Retinal pigment epithelial cell (primary cell): ENCODE measurements at regions not wholly inside any gene's neighbourhood (a gene's known extent, or its start where the extent isn't known, plus 50 kb on each side); places are given as distances from the start of the nearest gene placed in this dataset.
"Not testable (repeated sequence)": the region's sequence is repeated elsewhere in the genome, so short reads cannot be mapped to it uniquely, and the experiment has no call there.

ENCODE experiments used
- DNase-seq: peaks from one replicate; pipeline ENCODE4 v3.0.0-alpha.2; 2010; ENCODE audit warnings: low read depth
- H3K4me3 ChIP-seq: 2 replicates; pipeline ENCODE4 v1.5.1; 2011; ENCODE audit warnings: mild to moderate bottlenecking, low read length, control low read depth, moderate library complexity
- TF ChIP-seq, protein P1 (sequence below): conservative IDR thresholded peaks from 2 replicates; pipeline ENCODE4 v1.5.1; 2011; ENCODE audit warnings: low read depth, low read length, control low read depth, inconsistent platforms

DNA sequence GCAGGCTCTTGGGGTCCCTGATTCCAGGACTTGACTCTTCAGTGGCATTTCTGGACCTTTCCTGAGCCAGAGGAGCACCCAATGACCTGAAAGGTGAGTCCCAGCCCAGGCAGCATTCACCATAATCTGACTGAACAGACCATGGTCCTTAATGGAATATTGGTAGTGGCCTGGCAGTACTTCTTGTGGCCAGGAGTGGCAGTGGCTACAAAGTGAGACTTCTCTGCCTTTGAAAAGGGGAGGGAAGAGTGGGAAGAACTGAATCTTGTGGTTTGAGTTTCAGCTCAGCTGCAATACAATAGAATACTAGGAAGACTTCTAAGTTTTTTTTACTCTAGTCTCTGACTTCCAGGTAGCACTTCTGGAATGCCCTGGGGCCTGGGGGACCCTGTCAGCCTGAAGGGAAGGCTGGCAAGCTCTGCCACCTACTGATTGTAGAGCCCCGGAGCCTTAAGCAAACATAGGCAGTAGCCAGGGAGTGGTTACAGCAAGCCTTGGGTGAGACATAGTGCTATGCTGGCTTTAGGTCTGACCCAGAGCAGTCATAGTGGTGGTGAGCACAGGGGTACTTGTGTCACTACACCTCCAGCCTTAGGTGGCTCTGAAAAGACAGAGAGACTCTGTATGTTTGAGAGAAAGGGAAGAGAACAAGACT lies 674.2 kb upstream of the MANEA start:
- no peak overlapping the region for H3K4me3 ChIP-seq
- DNase-seq = no peak
- TF ChIP-seq, protein P1, sequence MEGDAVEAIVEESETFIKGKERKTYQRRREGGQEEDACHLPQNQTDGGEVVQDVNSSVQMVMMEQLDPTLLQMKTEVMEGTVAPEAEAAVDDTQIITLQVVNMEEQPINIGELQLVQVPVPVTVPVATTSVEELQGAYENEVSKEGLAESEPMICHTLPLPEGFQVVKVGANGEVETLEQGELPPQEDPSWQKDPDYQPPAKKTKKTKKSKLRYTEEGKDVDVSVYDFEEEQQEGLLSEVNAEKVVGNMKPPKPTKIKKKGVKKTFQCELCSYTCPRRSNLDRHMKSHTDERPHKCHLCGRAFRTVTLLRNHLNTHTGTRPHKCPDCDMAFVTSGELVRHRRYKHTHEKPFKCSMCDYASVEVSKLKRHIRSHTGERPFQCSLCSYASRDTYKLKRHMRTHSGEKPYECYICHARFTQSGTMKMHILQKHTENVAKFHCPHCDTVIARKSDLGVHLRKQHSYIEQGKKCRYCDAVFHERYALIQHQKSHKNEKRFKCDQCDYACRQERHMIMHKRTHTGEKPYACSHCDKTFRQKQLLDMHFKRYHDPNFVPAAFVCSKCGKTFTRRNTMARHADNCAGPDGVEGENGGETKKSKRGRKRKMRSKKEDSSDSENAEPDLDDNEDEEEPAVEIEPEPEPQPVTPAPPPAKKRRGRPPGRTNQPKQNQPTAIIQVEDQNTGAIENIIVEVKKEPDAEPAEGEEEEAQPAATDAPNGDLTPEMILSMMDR = no peak

DNA sequence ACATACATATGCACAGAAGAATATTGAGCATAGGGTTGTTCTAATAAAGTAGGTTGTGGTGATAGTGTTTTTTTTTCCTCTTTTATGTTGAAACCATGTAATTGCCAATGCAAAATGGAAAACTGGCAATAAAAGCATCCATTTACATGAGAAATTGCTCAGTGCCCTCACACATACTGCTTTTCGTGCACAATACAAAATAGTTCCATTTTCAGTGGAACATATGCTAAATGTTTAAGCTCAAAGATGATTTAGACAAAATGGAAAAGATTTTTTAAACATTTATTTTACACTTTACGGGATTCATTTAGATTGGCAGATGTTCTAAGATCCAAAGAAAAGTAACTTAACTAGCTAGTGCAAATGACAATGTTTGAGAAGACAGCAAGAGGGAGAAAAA lies 678.1 kb upstream of the MANEA start:
- TF ChIP-seq, protein P1 = no peak
- no peak for DNase-seq

DNA sequence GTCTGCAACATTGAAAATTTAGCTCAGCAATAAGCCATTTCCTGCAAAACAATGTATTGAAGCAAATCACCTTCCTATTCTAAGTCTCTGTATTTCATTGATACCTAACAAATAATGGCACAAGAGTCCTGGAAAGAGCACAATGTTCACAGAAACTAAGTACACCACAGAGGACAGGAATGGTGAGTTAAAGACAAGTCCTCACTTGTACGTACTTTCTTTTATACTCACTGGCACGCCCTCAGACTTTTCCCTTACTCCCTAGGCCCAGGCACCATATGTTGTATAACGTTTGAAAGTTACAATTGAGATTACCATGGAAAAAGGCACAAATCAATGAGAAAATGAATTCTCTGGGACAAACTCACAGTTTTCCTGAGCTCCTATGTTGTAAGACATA lies 683.0 kb upstream of the MANEA start:
- TF ChIP-seq, protein P1 = no peak
- DNase-seq = no peak
- H3K4me3 ChIP-seq = no peak overlapping the region

More for the DNA sequence above, 678.1 kb upstream of the MANEA start:
- H3K4me3 ChIP-seq = no peak overlapping the region

DNA sequence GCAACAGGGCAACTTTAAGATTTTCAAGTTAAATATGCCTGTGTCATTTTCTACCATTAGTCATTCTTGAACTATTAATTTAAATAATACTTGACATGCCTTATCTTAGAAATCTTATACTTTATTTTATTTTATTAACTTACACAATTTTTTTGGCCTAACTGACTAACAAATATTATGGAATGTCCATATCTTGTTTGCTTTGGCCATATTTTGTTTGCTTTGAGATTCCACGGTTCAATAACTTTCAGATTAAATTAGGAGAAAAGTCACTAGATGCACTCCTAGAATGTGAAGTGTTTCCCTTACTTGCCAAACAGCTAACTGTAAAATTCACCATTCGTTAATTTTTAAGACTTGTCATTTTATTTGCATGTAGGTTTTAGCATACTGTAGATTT lies 684.0 kb upstream of the MANEA start:
- H3K4me3 ChIP-seq = no peak overlapping the region
- TF ChIP-seq, protein P1 = no peak
- peak; percentile 23 for DNase-seq

DNA sequence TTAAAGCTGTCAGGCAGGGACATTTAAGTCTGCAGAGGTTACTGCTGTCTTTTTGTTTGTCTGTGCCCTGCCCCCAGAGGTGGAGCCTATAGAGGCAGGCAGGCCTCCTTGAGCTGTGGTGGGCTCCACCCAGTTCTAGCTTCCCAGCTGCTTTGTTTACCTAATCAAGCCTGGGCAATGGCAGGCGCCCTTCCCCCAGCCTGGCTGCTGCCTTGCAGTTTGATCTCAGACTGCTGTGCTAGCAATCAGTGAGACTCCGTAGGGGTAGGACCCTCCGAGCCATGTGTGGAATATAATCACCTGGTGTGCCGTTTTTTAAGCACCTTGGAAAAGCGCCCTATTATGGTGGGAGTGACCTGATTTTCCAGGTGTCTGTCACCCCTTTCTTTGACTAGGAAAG lies 703.5 kb upstream of the MANEA start:
- not testable (repeated sequence) for H3K4me3 ChIP-seq, DNase-seq

DNA sequence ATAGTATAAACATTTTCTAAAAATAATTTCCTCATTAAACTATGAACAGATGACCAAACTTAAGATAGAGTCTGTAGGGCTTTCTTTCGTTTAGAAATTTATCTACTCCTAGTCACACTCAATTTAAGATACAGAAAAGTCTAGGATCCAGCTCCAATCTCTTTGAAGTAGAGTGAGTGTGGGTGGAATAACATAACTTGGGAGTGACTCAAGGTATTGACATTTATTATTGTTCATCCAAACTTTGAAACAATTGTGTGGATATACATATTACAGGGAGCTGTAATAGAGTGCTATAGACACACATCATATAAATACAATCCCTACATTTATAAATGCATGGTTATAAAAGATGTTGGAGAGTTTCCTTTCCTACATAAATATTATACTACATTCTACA lies 715.2 kb upstream of the MANEA start:
- TF ChIP-seq, protein P1 = no peak
- no peak for DNase-seq
- no peak overlapping the region for H3K4me3 ChIP-seq

DNA sequence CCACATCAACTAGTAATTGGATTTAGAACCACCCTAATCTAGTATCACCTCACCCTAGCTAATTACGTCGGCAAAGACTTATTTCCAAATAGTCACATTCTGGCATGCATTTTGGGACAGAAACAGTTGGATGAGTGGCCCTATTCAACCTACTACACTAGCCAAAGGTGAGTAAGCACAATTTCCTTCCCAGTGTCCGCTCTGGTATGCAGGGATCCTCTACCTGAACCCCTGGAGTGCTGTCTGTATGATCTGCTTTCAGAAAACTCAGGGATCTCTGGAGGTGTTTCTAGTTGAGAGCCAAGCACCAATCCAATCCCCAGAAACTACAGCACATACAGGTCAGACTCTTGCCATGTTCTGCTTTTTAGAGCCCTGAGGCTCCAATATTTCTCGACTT lies 717.4 kb upstream of the MANEA start:
- no peak overlapping the region for H3K4me3 ChIP-seq
- no peak for DNase-seq
- TF ChIP-seq, protein P1 = no peak

DNA sequence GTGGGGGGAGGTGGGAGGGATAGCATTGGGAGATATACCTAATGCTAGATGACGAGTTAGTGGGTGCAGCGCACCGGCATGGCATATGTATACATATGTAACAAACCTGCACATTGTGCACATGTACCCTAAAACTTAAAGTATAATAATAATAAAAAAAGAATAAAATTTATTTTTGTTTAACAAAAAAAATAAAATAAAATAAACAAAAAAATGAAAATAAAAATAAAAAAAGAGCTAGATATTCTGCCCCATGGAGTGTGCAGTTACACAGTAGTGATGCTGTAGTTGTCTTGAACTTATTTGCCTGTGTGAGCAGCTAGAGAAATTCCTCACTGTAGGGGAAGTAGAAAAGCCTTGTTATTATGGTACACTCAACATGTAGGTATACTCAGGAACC lies 720.3 kb upstream of the MANEA start:
- not testable (repeated sequence) for DNase-seq, H3K4me3 ChIP-seq

DNA sequence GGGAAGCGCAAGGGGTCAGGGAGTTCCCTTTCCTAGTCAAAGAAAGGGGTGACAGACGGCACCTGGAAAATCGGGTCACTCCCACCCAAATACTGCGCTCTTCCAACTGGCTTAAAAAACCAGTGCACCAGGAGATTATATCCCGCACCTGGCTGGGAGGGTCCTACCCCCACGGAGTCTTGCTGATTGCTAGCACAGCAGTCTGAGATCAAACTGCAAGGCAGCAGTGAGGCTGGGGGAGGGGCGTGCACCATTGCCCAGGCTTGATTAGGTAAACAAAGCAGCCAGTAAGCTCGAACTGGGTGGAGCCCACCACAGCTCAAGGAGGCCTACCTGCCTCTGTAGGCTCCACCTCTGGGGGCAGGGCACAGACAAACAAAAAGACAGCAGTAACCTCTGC lies 726.0 kb upstream of the MANEA start:
- DNase-seq = not testable (repeated sequence)

More for the DNA sequence above, 726.0 kb upstream of the MANEA start:
- not testable (repeated sequence) for H3K4me3 ChIP-seq
